NCI-H748 treated with DMSO at 0.1 percent for 48 hours (cell line): ENCODE measurements at regions not wholly inside any gene's neighbourhood (a gene's known extent, or its start where the extent isn't known, plus 50 kb on each side); places are given as distances from the start of the nearest gene placed in this dataset.

Experiments used
- DNase-seq: peaks from one replicate; lab custom pipeline; 2025; lab: John Stamatoyannopoulos, UW

- DNase-seq = no peak
Observed at GRCh38 chr12:34526946-34527345, 504.6 kb downstream of the ALG10 start.

- no peak for DNase-seq
Observed at GRCh38 chr12:34547276-34547675, 525.0 kb downstream of the ALG10 start.

GRCh38 chr12:34591966-34592365 lies 569.7 kb downstream of the ALG10 start:
- DNase-seq = no peak

GRCh38 chr12:34595749-34596733 lies 573.7 kb downstream of the ALG10 start:
- DNase-seq = no peak

- no peak for DNase-seq
Observed at GRCh38 chr12:34597548-34598351, 575.5 kb downstream of the ALG10 start.

- no peak for DNase-seq
Observed at GRCh38 chr12:34598352-34598827, 576.1 kb downstream of the ALG10 start.

GRCh38 chr12:34598851-34599529 lies 576.7 kb downstream of the ALG10 start:
- no peak for DNase-seq

- DNase-seq = no peak
Observed at GRCh38 chr12:34599530-34600513, 577.5 kb downstream of the ALG10 start.

GRCh38 chr12:34600592-34601462 lies 578.5 kb downstream of the ALG10 start:
- DNase-seq = no peak

- DNase-seq = no peak
Observed at GRCh38 chr12:34601689-34602088, 579.4 kb downstream of the ALG10 start.

- DNase-seq = no peak
Observed at GRCh38 chr12:34602213-34602940, 580.1 kb downstream of the ALG10 start.

GRCh38 chr12:34603382-34604035 lies 581.2 kb downstream of the ALG10 start:
- DNase-seq = no peak

- no peak for DNase-seq
Observed at GRCh38 chr12:34604227-34604626, 581.9 kb downstream of the ALG10 start.

- no peak for DNase-seq
Observed at GRCh38 chr12:34604631-34605509, 582.6 kb downstream of the ALG10 start.

- DNase-seq = no peak
Observed at GRCh38 chr12:34605510-34605887, 583.2 kb downstream of the ALG10 start.

GRCh38 chr12:34605955-34606748 lies 583.9 kb downstream of the ALG10 start:
- DNase-seq = no peak
